GM23338 (cell line): ENCODE measurements at regions not wholly inside any gene's neighbourhood (a gene's known extent, or its start where the extent isn't known, plus 50 kb on each side); places are given as distances from the start of the nearest gene placed in this dataset.

Experiments used
- ATAC-seq: fragments of 200-7000 bp; cut with Tn5 transposase; 3 replicates; pipeline ENCODE4 v1.9.1; 2020
- DNase-seq: peaks from one replicate; pipeline ENCODE4 v3.0.0-alpha.2; 2015; ENCODE audit warnings: low spot score
- H2AFZ ChIP-seq: fragments of 200-600 bp; sonication (generic); 2 replicates; pipeline ENCODE4 v1.8.0; 2016; ENCODE audit warnings: antibody characterized with exemption, mild to moderate bottlenecking, moderate library complexity
- H3F3A ChIP-seq: fragments of 200-600 bp; sonication (generic); replicated peaks from 2 replicates; pipeline ENCODE4 v1.8.0; 2017; ENCODE audit warnings: antibody characterized with exemption, mixed run types, low read depth
- H3K27ac ChIP-seq: fragments of 200-600 bp; sonication (generic); 2 replicates; pipeline ENCODE4 v1.6.1; 2016; ENCODE audit warnings: low read depth
- H3K27me3 ChIP-seq: fragments of 200-600 bp; sonication (generic); 2 replicates; pipeline ENCODE4 v1.8.0; 2016; ENCODE audit warnings: mild to moderate bottlenecking, mixed run types, moderate library complexity; ENCODE audit not compliant: insufficient read depth
- H3K36me3 ChIP-seq: fragments of 200-600 bp; sonication (generic); 2 replicates; pipeline ENCODE4 v1.8.0; 2016; ENCODE audit warnings: mild to moderate bottlenecking; ENCODE audit not compliant: insufficient read depth
- H3K4me1 ChIP-seq: fragments of 200-600 bp; sonication (generic); 2 replicates; pipeline ENCODE4 v1.8.0; 2016; ENCODE audit warnings: mild to moderate bottlenecking, moderate library complexity; ENCODE audit not compliant: insufficient read depth
- H3K4me2 ChIP-seq: fragments of 200-600 bp; sonication (generic); 2 replicates; pipeline ENCODE4 v1.7.1; 2017; ENCODE audit warnings: mixed run types
- H3K4me3 ChIP-seq: fragments of 200-600 bp; sonication (generic); 2 replicates; pipeline ENCODE4 v1.6.1; 2016; ENCODE audit warnings: mixed run types
- H3K79me2 ChIP-seq: fragments of 200-600 bp; sonication (generic); replicated peaks from 2 replicates; pipeline ENCODE4 v1.8.0; 2017; ENCODE audit warnings: mild to moderate bottlenecking; ENCODE audit not compliant: insufficient read depth
- H3K9me2 ChIP-seq: fragments of 200-600 bp; sonication (generic); 2 replicates; pipeline ENCODE4 v1.8.0; 2017; ENCODE audit not compliant: insufficient read depth
- H4K20me1 ChIP-seq: fragments of 200-600 bp; sonication (generic); replicated peaks from 2 replicates; pipeline ENCODE4 v1.8.0; 2017; ENCODE audit warnings: mild to moderate bottlenecking; ENCODE audit not compliant: insufficient read depth
- H3K27ac Mint-ChIP-seq: 2 replicates; pipeline ENCODE4 v1.8.0; 2020; ENCODE audit warnings: inconsistent platforms, mild to moderate bottlenecking, moderate library complexity, mixed read lengths
- H3K27me3 Mint-ChIP-seq: 3 replicates; pipeline ENCODE4 v1.8.0; 2022; ENCODE audit warnings: low read depth, mild to moderate bottlenecking, moderate library complexity, mixed read lengths, inconsistent platforms; ENCODE audit not compliant: insufficient read depth, poor library complexity
- H3K36me3 Mint-ChIP-seq: 3 replicates; pipeline ENCODE4 v1.8.0; 2021; ENCODE audit warnings: low read depth, mild to moderate bottlenecking, inconsistent platforms, moderate library complexity, mixed read lengths
- H3K4me1 Mint-ChIP-seq: 3 replicates; pipeline ENCODE4 v1.8.0; 2020; ENCODE audit warnings: mild to moderate bottlenecking, inconsistent platforms, mixed read lengths
- H3K4me3 Mint-ChIP-seq: 3 replicates; pipeline ENCODE4 v1.8.0; 2021; ENCODE audit warnings: moderate library complexity, mild to moderate bottlenecking, inconsistent platforms, mixed read lengths
- H3K9me3 Mint-ChIP-seq: 3 replicates; pipeline ENCODE4 v1.8.0; 2020; ENCODE audit warnings: moderate library complexity, mild to moderate bottlenecking, inconsistent platforms, mixed read lengths
- CTCF ChIP-seq, 2 experiments: fragments of 200-600 bp in 1 of 2; sonication (generic) in 1 of 2; conservative IDR thresholded peaks; 2 replicates each; pipeline versions ENCODE4 v1.5.1 to v1.6.1; 2016 to 2017; ENCODE audit warnings: antibody characterized with exemption in 2 of 2, low read depth in 2 of 2, mild to moderate bottlenecking in 2 of 2, moderate library complexity in 1 of 2
- EZH2 ChIP-seq: fragments of 200-600 bp; sonication (generic); IDR thresholded peaks from one replicate; pipeline ENCODE4 v1.8.0; 2017; ENCODE audit warnings: antibody characterized with exemption, mild to moderate bottlenecking, low read depth; ENCODE audit not compliant: unreplicated experiment
- EZH2phosphoT487 ChIP-seq: fragments of 200-600 bp; sonication (generic); IDR thresholded peaks from one replicate; pipeline ENCODE4 v1.8.1; 2018; ENCODE audit warnings: antibody characterized with exemption; ENCODE audit not compliant: unreplicated experiment
- NANOG ChIP-seq: IDR thresholded peaks from 2 replicates; pipeline ENCODE4 v1.6.1; 2016; ENCODE audit warnings: antibody characterized with exemption, borderline replicate concordance
- POLR2AphosphoS5 ChIP-seq: IDR thresholded peaks from 2 replicates; pipeline ENCODE4 v1.6.1; 2016; ENCODE audit warnings: antibody characterized with exemption, low read depth
- REST ChIP-seq: IDR thresholded peaks from one replicate; pipeline ENCODE4 v1.6.1; 2018; ENCODE audit warnings: antibody characterized with exemption; ENCODE audit not compliant: unreplicated experiment
- STAT1 ChIP-seq: IDR thresholded peaks from one replicate; pipeline ENCODE4 v1.6.1; 2016; ENCODE audit warnings: antibody characterized with exemption; ENCODE audit not compliant: unreplicated experiment
- ZNF114 ChIP-seq: fragments of 250-450 bp; sonication (Bioruptor Pico); IDR thresholded peaks from 2 replicates; pipeline ENCODE4 v1.5.0; 2020; ENCODE audit warnings: mild to moderate bottlenecking, moderate library complexity
- ZNF462 ChIP-seq: fragments of 250-450 bp; sonication (Bioruptor Pico); IDR thresholded peaks from 2 replicates; pipeline ENCODE4 v1.5.0; 2020; ENCODE audit warnings: mild to moderate bottlenecking, moderate library complexity

GRCh38 chr2:221154176-221154575 is 417.9 kb downstream of the EPHA4 start:
- Mint-ChIP-seq H3K4me3 (no peak overlapping the region), H3K27ac (no peak overlapping the region), H3K27me3 (peaks cover 5% of the 10 kb centered on the region), H3K4me1 (peaks cover 22% of the 10 kb centered on the region), H3K36me3 (no peaks in the 10 kb centered on the region), H3K9me3 (no peaks in the 10 kb centered on the region)
- no peaks in the 10 kb centered on the region for H3K36me3 ChIP-seq
- H3K27me3 ChIP-seq, result no peaks in the 10 kb centered on the region
- DNase-seq (no peak), ATAC-seq (no peak)
- no peaks in the 10 kb centered on the region for H3K9me2 ChIP-seq
- H3K4me1 ChIP-seq, result peaks cover 12% of the 10 kb centered on the region
- H2AFZ ChIP-seq, result no peak overlapping the region
- no peaks in the 10 kb centered on the region for H3K79me2 ChIP-seq
- H4K20me1 ChIP-seq, result no peaks in the 10 kb centered on the region
- H3K27ac ChIP-seq, result no peak overlapping the region
- H3K4me2 ChIP-seq, result no peak overlapping the region
- H3F3A ChIP-seq, result no peaks in the 10 kb centered on the region
- H3K4me3 ChIP-seq, result no peak overlapping the region
- TF ChIP-seq NANOG (no peak), ZNF462 (CRISPR knock-in tag) (no peak), POLR2AphosphoS5 (no peak)

GRCh38 chr2:221156062-221156734 is 415.9 kb downstream of the EPHA4 start:
- Histone ChIP-seq H3K79me2 (no peaks in the 10 kb centered on the region), H3K27ac (0 out of 2 replicates have a peak overlapping the region, but pooled peaks have one; percentile 39), H3K27me3 (no peaks in the 10 kb centered on the region), H3K4me2 (0 out of 2 replicates have a peak overlapping the region, but pooled peaks have one; percentile 8), H3K4me1 (peaks cover 12% of the 10 kb centered on the region), H3F3A (no peaks in the 10 kb centered on the region), H3K36me3 (no peaks in the 10 kb centered on the region), H3K9me2 (no peaks in the 10 kb centered on the region), H4K20me1 (no peaks in the 10 kb centered on the region), H2AFZ (no peak overlapping the region), H3K4me3 (no peak overlapping the region)
- Mint-ChIP-seq H3K27ac (peak overlapping the region; percentile 98), H3K9me3 (no peaks in the 10 kb centered on the region), H3K4me3 (no peak overlapping the region), H3K36me3 (no peaks in the 10 kb centered on the region), H3K4me1 (peaks cover 22% of the 10 kb centered on the region), H3K27me3 (peaks cover 6% of the 10 kb centered on the region)
- DNase-seq (peak; percentile 55), ATAC-seq (peak; percentile 71)
- TF ChIP-seq EZH2 (no peak), EZH2phosphoT487 (no peak), NANOG (no peak), REST (no peak), ZNF114 (CRISPR knock-in tag) (no peak), STAT1 (no peak), CTCF (conservative IDR thresholded peaks at IDR 0.05; ENCODE audit: low read depth in 2 of 2) (no peak)
